ENCODE measurements at regions not wholly inside any gene's neighbourhood (a gene's known extent, or its start where the extent isn't known, plus 50 kb on each side); places are given as distances from the start of the nearest gene placed in this dataset.
A peak's percentile ranks its signal among the peaks of the same experiment; 100 is the strongest.

DNA sequence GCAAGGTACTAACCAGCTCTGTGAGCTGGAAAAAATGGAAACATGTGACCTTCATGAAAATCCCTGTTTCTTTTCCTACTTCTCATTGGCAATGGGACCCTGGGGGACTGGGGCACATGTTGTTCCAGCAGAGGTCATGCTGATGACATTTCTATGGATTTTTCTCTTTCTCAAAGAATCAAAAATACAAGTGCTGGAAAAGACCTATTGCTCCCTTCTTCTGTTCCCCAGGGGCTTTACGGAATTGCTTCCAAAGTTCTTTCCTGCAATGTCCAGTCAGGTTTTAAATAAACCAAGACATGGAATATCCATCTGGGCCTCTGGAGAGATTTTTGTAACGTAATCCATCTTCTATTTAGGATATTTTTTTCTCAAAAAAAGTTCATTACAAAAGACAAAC, 1006.1 kb upstream of the CELF4 start:
- TF ChIP-seq CTCF (IDR thresholded peaks at IDR 0.05; ENCODE audit: borderline replicate concordance, extremely low read depth, insufficient read depth) = no peak
- Histone ChIP-seq H3K27ac (ENCODE audit: low read depth in 2 of 2, low read length in 2 of 2) (no peak overlapping the region), H3K9ac (ENCODE audit: low read length in 3 of 3) (no peak overlapping the region), H3K4me1 (ENCODE audit: control insufficient read depth in 2 of 3, insufficient read depth in 2 of 3, low read depth in 1 of 3, low read length in 3 of 3) (no peaks in the 10 kb centered on the region), H3K27me3 (ENCODE audit: control insufficient read depth, insufficient read depth, low read length) (no peaks in the 10 kb centered on the region), H3K9me3 (ENCODE audit: control insufficient read depth in 2 of 3, insufficient read depth in 1 of 3, low read length in 3 of 3) (no peaks in the 10 kb centered on the region), H3K4me3 (ENCODE audit: low read length in 3 of 3) (no peak overlapping the region), H3K36me3 (ENCODE audit: control insufficient read depth in 2 of 3, insufficient read depth in 3 of 3, low read length in 3 of 3) (no peaks in the 10 kb centered on the region)
- intact Hi-C loops (cut with DNase I) = no loop called here
- no peak for DNase-seq
- no peak for FAIRE-seq

DNA sequence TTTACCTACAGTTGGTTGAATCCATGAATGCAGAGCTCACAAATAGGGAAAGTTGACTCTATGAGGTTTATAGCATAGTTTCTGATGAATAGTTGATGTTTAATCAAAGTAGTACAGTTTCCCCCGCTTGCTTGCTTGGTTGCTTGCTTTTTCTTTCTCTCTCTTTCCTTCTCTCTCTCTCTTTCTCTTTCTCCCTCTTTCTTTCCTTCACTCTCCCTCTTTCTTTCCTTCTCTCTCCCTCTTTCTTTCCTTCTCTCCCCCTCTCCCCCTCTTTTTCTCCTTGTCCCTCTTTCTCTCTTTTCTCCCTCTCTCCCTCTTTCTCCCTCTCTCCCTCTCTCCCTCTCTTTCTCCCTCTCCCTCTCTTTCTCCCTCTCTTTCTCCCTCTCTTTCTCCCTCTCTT, 999.9 kb upstream of the CELF4 start:
- intact Hi-C loops (cut with DNase I) = no loop called here
- no peaks in the 10 kb centered on the region for H3K36me3 ChIP-seq (ENCODE audit: control insufficient read depth in 2 of 3, insufficient read depth in 3 of 3, low read length in 3 of 3)
- H3K27ac ChIP-seq (ENCODE audit: low read depth in 2 of 2, low read length in 2 of 2) = no peak overlapping the region
- no peak for TF ChIP-seq CTCF (IDR thresholded peaks at IDR 0.05; ENCODE audit: borderline replicate concordance, extremely low read depth, insufficient read depth)
- H3K4me3 ChIP-seq (ENCODE audit: low read length in 3 of 3) = no peak overlapping the region
- no peak overlapping the region for H3K9ac ChIP-seq (ENCODE audit: low read length in 3 of 3)
- no peaks in the 10 kb centered on the region for H3K27me3 ChIP-seq (ENCODE audit: control insufficient read depth, insufficient read depth, low read length)
- DNase-seq (no peak), FAIRE-seq (no peak)
- no peaks in the 10 kb centered on the region for H3K4me1 ChIP-seq (ENCODE audit: control insufficient read depth in 2 of 3, insufficient read depth in 2 of 3, low read depth in 1 of 3, low read length in 3 of 3)
- no peaks in the 10 kb centered on the region for H3K9me3 ChIP-seq (ENCODE audit: control insufficient read depth in 2 of 3, insufficient read depth in 1 of 3, low read length in 3 of 3)

- no peak for TF ChIP-seq CTCF (IDR thresholded peaks at IDR 0.05; ENCODE audit: borderline replicate concordance, extremely low read depth, insufficient read depth)
- intact Hi-C loops (cut with DNase I) = no loop called here
- Histone ChIP-seq H3K27ac (ENCODE audit: low read depth in 2 of 2, low read length in 2 of 2) (no peak overlapping the region), H3K9me3 (ENCODE audit: control insufficient read depth in 2 of 3, insufficient read depth in 1 of 3, low read length in 3 of 3) (no peaks in the 10 kb centered on the region), H3K4me3 (ENCODE audit: low read length in 3 of 3) (no peak overlapping the region), H3K27me3 (ENCODE audit: control insufficient read depth, insufficient read depth, low read length) (no peaks in the 10 kb centered on the region), H3K4me1 (ENCODE audit: control insufficient read depth in 2 of 3, insufficient read depth in 2 of 3, low read depth in 1 of 3, low read length in 3 of 3) (no peaks in the 10 kb centered on the region), H3K36me3 (ENCODE audit: control insufficient read depth in 2 of 3, insufficient read depth in 3 of 3, low read length in 3 of 3) (no peaks in the 10 kb centered on the region), H3K9ac (ENCODE audit: low read length in 3 of 3) (no peak overlapping the region)
- no peak for FAIRE-seq
- no peak for DNase-seq
Measured at GRCh38 chr18:38563396-38563980, 997.9 kb upstream of the CELF4 start.

- no peak overlapping the region for H3K9ac ChIP-seq (ENCODE audit: low read length in 3 of 3)
- H3K36me3 ChIP-seq (ENCODE audit: control insufficient read depth in 2 of 3, insufficient read depth in 3 of 3, low read length in 3 of 3) = no peaks in the 10 kb centered on the region
- FAIRE-seq (no peak), DNase-seq (peak in 1 of 5 donors; percentile 13)
- intact Hi-C loops (cut with DNase I) = no loop called here
- no peaks in the 10 kb centered on the region for H3K27me3 ChIP-seq (ENCODE audit: control insufficient read depth, insufficient read depth, low read length)
- no peaks in the 10 kb centered on the region for H3K9me3 ChIP-seq (ENCODE audit: control insufficient read depth in 2 of 3, insufficient read depth in 1 of 3, low read length in 3 of 3)
- H3K4me3 ChIP-seq (ENCODE audit: low read length in 3 of 3) = no peak overlapping the region
- H3K27ac ChIP-seq (ENCODE audit: low read depth in 2 of 2, low read length in 2 of 2) = no peak overlapping the region
- no peak for TF ChIP-seq CTCF (IDR thresholded peaks at IDR 0.05; ENCODE audit: borderline replicate concordance, extremely low read depth, insufficient read depth)
- H3K4me1 ChIP-seq (ENCODE audit: control insufficient read depth in 2 of 3, insufficient read depth in 2 of 3, low read depth in 1 of 3, low read length in 3 of 3) = no peaks in the 10 kb centered on the region
Measured at GRCh38 chr18:38557006-38557405, 991.4 kb upstream of the CELF4 start.
